ENCODE measurements at regions not wholly inside any gene's neighbourhood (a gene's known extent, or its start where the extent isn't known, plus 50 kb on each side); places are given as distances from the start of the nearest gene placed in this dataset.

GRCh38 chr12:65613692-65614091 lies 210.6 kb upstream of the HMGA2 start:
- H3K27me3 ChIP-seq, result peaks cover 0 to 38% (median 11%) of the 10 kb centered on the region in 7 donors
- intact Hi-C loops (cut with DNase I), result no loop called here
- H3K4me1 ChIP-seq, result no peaks in the 10 kb centered on the region
- DNase-seq, result no peak
- WGBS, 2 donors, result 86 to 91% methylated on average over 3 of the region's 3 CpGs
- ATAC-seq, result no peak
- H3K27ac ChIP-seq, result no peak overlapping the region
- H3K4me3 ChIP-seq, result no peak overlapping the region
- H3K9me3 ChIP-seq, result no peaks in the 10 kb centered on the region
- TF ChIP-seq CTCF (IDR thresholded peaks at IDR 0.05), result no peak
- H3K36me3 ChIP-seq, result no peaks in the 10 kb centered on the region

- no peaks in the 10 kb centered on the region for H3K9me3 ChIP-seq
- TF ChIP-seq CTCF (IDR thresholded peaks at IDR 0.05), result no peak
- H3K27me3 ChIP-seq, result peaks cover 0 to 35% (median 11%) of the 10 kb centered on the region in 7 donors
- WGBS, 2 donors, result 82 to 92% methylated on average over 5 of the region's 5 CpGs
- no peak overlapping the region for H3K4me3 ChIP-seq
- ATAC-seq, result no peak
- intact Hi-C loops (cut with DNase I), result no loop called here
- H3K36me3 ChIP-seq, result no peaks in the 10 kb centered on the region
- DNase-seq, result no peak
- no peak overlapping the region for H3K27ac ChIP-seq
- no peaks in the 10 kb centered on the region for H3K4me1 ChIP-seq
Observed at GRCh38 chr12:65614259-65614889, 209.9 kb upstream of the HMGA2 start.

GRCh38 chr12:65615118-65615517 lies 209.2 kb upstream of the HMGA2 start:
- no peaks in the 10 kb centered on the region for H3K4me1 ChIP-seq
- H3K4me3 ChIP-seq, result no peak overlapping the region
- intact Hi-C loops (cut with DNase I), result no loop called here
- WGBS, 2 donors, result 55 to 72% methylated on average over 2 of the region's 2 CpGs
- H3K9me3 ChIP-seq, result no peaks in the 10 kb centered on the region
- H3K36me3 ChIP-seq, result no peaks in the 10 kb centered on the region
- TF ChIP-seq CTCF (IDR thresholded peaks at IDR 0.05), result no peak
- no peak overlapping the region for H3K27ac ChIP-seq
- peaks cover 0 to 32% (median 11%) of the 10 kb centered on the region in 7 donors for H3K27me3 ChIP-seq
- ATAC-seq (peak in 2 of 8 donors; percentile 20 to 24), DNase-seq (no peak)

GRCh38 chr12:65616022-65616421 lies 208.3 kb upstream of the HMGA2 start:
- Histone ChIP-seq H3K27ac (no peak overlapping the region), H3K36me3 (no peaks in the 10 kb centered on the region), H3K4me1 (no peaks in the 10 kb centered on the region), H3K9me3 (no peaks in the 10 kb centered on the region), H3K27me3 (peaks cover 0 to 31% (median 11%) of the 10 kb centered on the region in 7 donors), H3K4me3 (no peak overlapping the region)
- intact Hi-C loops (cut with DNase I), result no loop called here
- no peak for TF ChIP-seq CTCF (IDR thresholded peaks at IDR 0.05)
- 89 to 93% methylated on average over 1 of the region's 1 CpG for WGBS, 2 donors
- no peak for ATAC-seq
- DNase-seq, result no peak

Measured in heart right ventricle (tissue), 16 donors.